ENCODE measurements at regions not wholly inside any gene's neighbourhood (a gene's known extent, or its start where the extent isn't known, plus 50 kb on each side); places are given as distances from the start of the nearest gene placed in this dataset.

DNA sequence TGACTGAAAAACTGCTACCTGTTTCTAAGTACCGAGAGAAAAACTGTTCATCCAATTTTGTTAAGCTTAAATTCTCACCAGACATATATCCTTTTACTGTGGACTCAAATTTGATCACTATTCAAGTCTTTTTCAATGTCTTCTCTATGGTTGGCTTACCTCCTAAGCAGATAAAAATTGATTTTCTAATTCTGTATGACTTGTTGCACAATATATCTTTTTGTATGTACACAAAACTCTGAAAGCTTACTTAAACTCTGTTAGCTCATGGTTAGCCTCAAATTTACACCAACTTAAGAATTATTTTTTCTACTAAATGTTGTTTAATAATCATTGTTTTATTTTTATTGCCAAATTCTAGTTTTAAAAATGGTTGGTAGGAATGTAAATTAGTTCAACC, 715.4 kb downstream of the LTN1 start:
- no peaks in the 10 kb centered on the region for H3K9me3 ChIP-seq (ENCODE audit: control insufficient read depth, low read length)
- no peak overlapping the region for H3K4me3 ChIP-seq (ENCODE audit: low read length in 2 of 2)
- WGBS, 2 donors: 96 to 100% methylated on average over 1 of the region's 1 CpG
- DNase-seq (no peak), ATAC-seq (ENCODE audit: low FRiP score) (no peak)
- H3K36me3 ChIP-seq (ENCODE audit: control insufficient read depth in 1 of 2, insufficient read depth in 2 of 2, low read length in 1 of 2): no peaks in the 10 kb centered on the region
- no peak overlapping the region for H3K27ac ChIP-seq (ENCODE audit: low read depth in 1 of 2, low read length in 2 of 2)
- H3K27me3 ChIP-seq (ENCODE audit: control insufficient read depth in 1 of 2, insufficient read depth in 2 of 2, low read length in 1 of 2): no peaks in the 10 kb centered on the region
- H3K4me1 ChIP-seq (ENCODE audit: control insufficient read depth in 1 of 2, insufficient read depth in 2 of 2, low read length in 2 of 2): no peaks in the 10 kb centered on the region
- intact Hi-C loops (cut with DNase I): no loop called here

DNA sequence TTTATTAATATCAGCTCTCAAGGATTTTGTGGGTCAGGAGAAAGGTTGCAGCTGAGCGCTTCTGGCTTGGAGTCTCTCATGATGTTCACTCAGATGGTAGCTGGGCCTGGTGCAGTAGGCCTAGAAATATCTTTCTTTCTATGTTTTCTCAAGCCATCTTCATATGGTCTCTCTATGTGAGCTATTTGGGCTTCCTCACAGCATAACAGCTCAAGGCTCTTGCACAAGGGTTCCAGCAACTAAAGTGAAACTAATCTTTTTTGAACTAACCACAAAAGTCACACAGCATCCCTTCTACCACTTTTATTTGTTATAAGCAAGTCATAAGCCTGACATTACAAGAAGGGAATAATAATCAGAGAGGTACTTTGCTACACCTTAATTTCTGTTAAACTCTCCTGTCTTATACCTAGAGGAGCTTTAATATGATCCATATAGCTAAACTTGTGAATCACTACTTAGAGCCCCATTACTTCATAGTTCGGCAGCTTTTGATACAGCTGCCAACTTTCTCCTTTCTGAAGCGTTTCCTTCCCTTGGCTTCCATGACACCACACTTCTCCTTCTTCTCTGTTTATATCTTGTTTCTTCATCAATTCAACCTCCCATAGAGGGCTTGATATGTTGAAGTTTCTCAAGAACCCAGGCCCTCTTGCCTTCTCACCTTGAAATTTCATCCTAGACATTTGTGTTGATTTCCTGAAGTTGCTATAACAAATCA, 720.2 kb downstream of the LTN1 start:
- DNase-seq (no peak), ATAC-seq (ENCODE audit: low FRiP score) (no peak)
- intact Hi-C loops (cut with DNase I): no loop called here
- Histone ChIP-seq H3K36me3 (ENCODE audit: control insufficient read depth in 1 of 2, insufficient read depth in 2 of 2, low read length in 1 of 2) (no peaks in the 10 kb centered on the region), H3K27ac (ENCODE audit: low read depth in 1 of 2, low read length in 2 of 2) (no peak overlapping the region), H3K4me1 (ENCODE audit: control insufficient read depth in 1 of 2, insufficient read depth in 2 of 2, low read length in 2 of 2) (no peaks in the 10 kb centered on the region), H3K27me3 (ENCODE audit: control insufficient read depth in 1 of 2, insufficient read depth in 2 of 2, low read length in 1 of 2) (no peaks in the 10 kb centered on the region), H3K9me3 (ENCODE audit: control insufficient read depth, low read length) (no peaks in the 10 kb centered on the region), H3K4me3 (ENCODE audit: low read length in 2 of 2) (no peak overlapping the region)
- WGBS, 2 donors: 60 to 68% methylated on average over 3 of the region's 3 CpGs

DNA sequence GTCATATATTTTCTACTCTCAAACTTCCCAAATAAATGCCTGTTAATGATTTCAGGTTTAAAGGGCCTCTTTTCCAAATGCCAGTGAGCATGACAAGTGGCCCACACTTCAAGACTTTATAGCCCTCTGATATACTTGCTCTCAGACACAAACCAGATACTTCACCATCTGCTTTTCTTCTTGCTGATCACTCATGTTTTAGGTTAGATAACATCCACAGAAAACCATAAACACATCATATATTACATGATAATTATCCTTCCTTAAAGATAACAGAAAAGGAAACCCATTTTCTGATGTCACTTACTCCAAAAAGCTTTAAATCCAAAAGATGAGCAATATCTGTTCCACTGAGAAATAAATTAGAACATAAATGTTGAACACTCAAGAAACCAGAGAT, 723.5 kb downstream of the LTN1 start:
- intact Hi-C loops (cut with DNase I): no loop called here
- Histone ChIP-seq H3K27me3 (ENCODE audit: control insufficient read depth in 1 of 2, insufficient read depth in 2 of 2, low read length in 1 of 2) (no peaks in the 10 kb centered on the region), H3K36me3 (ENCODE audit: control insufficient read depth in 1 of 2, insufficient read depth in 2 of 2, low read length in 1 of 2) (no peaks in the 10 kb centered on the region), H3K4me3 (ENCODE audit: low read length in 2 of 2) (no peak overlapping the region), H3K4me1 (ENCODE audit: control insufficient read depth in 1 of 2, insufficient read depth in 2 of 2, low read length in 2 of 2) (no peaks in the 10 kb centered on the region), H3K27ac (ENCODE audit: low read depth in 1 of 2, low read length in 2 of 2) (no peak overlapping the region), H3K9me3 (ENCODE audit: control insufficient read depth, low read length) (no peaks in the 10 kb centered on the region)
- DNase-seq (no peak), ATAC-seq (ENCODE audit: low FRiP score) (no peak)

GRCh38 chr21:28268685-28269084, 724.0 kb downstream of the LTN1 start:
- H3K4me3 ChIP-seq (ENCODE audit: low read length in 2 of 2): no peak overlapping the region
- H3K9me3 ChIP-seq (ENCODE audit: control insufficient read depth, low read length): no peaks in the 10 kb centered on the region
- DNase-seq (no peak), ATAC-seq (ENCODE audit: low FRiP score) (no peak)
- H3K27ac ChIP-seq (ENCODE audit: low read depth in 1 of 2, low read length in 2 of 2): no peak overlapping the region
- H3K27me3 ChIP-seq (ENCODE audit: control insufficient read depth in 1 of 2, insufficient read depth in 2 of 2, low read length in 1 of 2): no peaks in the 10 kb centered on the region
- H3K4me1 ChIP-seq (ENCODE audit: control insufficient read depth in 1 of 2, insufficient read depth in 2 of 2, low read length in 2 of 2): no peaks in the 10 kb centered on the region
- intact Hi-C loops (cut with DNase I): no loop called here
- no peaks in the 10 kb centered on the region for H3K36me3 ChIP-seq (ENCODE audit: control insufficient read depth in 1 of 2, insufficient read depth in 2 of 2, low read length in 1 of 2)
- WGBS, 2 donors: 8 to 10% methylated on average over 4 of the region's 4 CpGs

- Histone ChIP-seq H3K4me3 (ENCODE audit: low read length in 2 of 2) (no peak overlapping the region), H3K36me3 (ENCODE audit: control insufficient read depth in 1 of 2, insufficient read depth in 2 of 2, low read length in 1 of 2) (no peaks in the 10 kb centered on the region), H3K4me1 (ENCODE audit: control insufficient read depth in 1 of 2, insufficient read depth in 2 of 2, low read length in 2 of 2) (no peaks in the 10 kb centered on the region), H3K27me3 (ENCODE audit: control insufficient read depth in 1 of 2, insufficient read depth in 2 of 2, low read length in 1 of 2) (no peaks in the 10 kb centered on the region), H3K9me3 (ENCODE audit: control insufficient read depth, low read length) (no peaks in the 10 kb centered on the region), H3K27ac (ENCODE audit: low read depth in 1 of 2, low read length in 2 of 2) (no peak overlapping the region)
- WGBS, 2 donors: 95 to 96% methylated on average over 6 of the region's 6 CpGs
- intact Hi-C loops (cut with DNase I): no loop called here
- ATAC-seq (ENCODE audit: low FRiP score) (no peak), DNase-seq (no peak)
These were observed 725.2 kb downstream of the LTN1 start for GRCh38 chr21:28267449-28267848.

DNA sequence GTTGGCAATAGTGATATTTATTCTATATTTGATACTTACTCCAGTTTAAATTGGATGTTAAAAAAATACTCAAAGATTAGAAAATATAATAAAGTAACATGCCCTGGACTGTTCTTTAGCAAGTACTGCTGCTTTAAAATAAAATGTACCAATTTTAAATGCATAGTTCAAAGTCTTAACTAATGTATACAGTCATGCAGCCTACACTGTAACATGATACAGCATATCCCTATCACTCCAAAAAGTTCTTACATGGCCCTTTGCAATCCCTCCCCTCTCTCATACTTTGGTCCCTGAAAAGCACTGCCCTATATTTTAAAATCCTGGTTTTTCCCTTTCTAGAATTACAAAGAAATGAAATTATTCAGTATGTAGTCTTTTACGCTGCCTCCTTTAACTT, 726.6 kb downstream of the LTN1 start:
- Histone ChIP-seq H3K27me3 (ENCODE audit: control insufficient read depth in 1 of 2, insufficient read depth in 2 of 2, low read length in 1 of 2) (no peaks in the 10 kb centered on the region), H3K4me3 (ENCODE audit: low read length in 2 of 2) (no peak overlapping the region), H3K27ac (ENCODE audit: low read depth in 1 of 2, low read length in 2 of 2) (no peak overlapping the region), H3K4me1 (ENCODE audit: control insufficient read depth in 1 of 2, insufficient read depth in 2 of 2, low read length in 2 of 2) (no peaks in the 10 kb centered on the region), H3K36me3 (ENCODE audit: control insufficient read depth in 1 of 2, insufficient read depth in 2 of 2, low read length in 1 of 2) (no peaks in the 10 kb centered on the region), H3K9me3 (ENCODE audit: control insufficient read depth, low read length) (no peaks in the 10 kb centered on the region)
- WGBS, 2 donors: 91 to 98% methylated on average over 1 of the region's 1 CpG
- no peak for DNase-seq
- intact Hi-C loops (cut with DNase I): no loop called here
- no peak for ATAC-seq (ENCODE audit: low FRiP score)

DNA sequence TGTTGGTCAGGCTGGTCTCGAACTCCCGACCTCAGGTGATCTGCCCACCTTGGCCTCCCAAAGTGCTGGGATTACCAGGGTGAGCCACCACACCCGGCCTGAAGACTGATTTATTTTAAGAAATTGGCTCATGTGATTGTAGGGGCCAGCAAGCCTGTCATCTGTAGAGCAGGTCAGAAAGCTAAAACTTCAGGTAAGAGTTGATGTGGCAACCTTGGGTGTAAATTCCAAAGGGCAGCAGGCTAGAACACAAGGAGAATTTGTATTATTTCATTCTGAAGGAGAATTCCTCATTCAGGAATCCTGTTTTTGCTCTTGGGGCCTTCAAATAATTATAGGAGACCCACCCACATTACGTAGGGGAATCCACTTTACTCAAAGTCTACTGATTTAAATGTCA, 728.7 kb downstream of the LTN1 start:
- intact Hi-C loops (cut with DNase I): no loop called here
- H3K9me3 ChIP-seq (ENCODE audit: control insufficient read depth, low read length): no peaks in the 10 kb centered on the region
- no peak overlapping the region for H3K27ac ChIP-seq (ENCODE audit: low read depth in 1 of 2, low read length in 2 of 2)
- H3K27me3 ChIP-seq (ENCODE audit: control insufficient read depth in 1 of 2, insufficient read depth in 2 of 2, low read length in 1 of 2): no peaks in the 10 kb centered on the region
- DNase-seq: no peak
- H3K4me1 ChIP-seq (ENCODE audit: control insufficient read depth in 1 of 2, insufficient read depth in 2 of 2, low read length in 2 of 2): no peaks in the 10 kb centered on the region
- H3K4me3 ChIP-seq (ENCODE audit: low read length in 2 of 2): no peak overlapping the region
- WGBS, 2 donors: 96 to 99% methylated on average over 4 of the region's 4 CpGs
- H3K36me3 ChIP-seq (ENCODE audit: control insufficient read depth in 1 of 2, insufficient read depth in 2 of 2, low read length in 1 of 2): no peaks in the 10 kb centered on the region
- ATAC-seq (ENCODE audit: low FRiP score): no peak

- no peak for DNase-seq
- 27 to 33% methylated on average over 1 of the region's 1 CpG for WGBS, 2 donors
- Histone ChIP-seq H3K36me3 (ENCODE audit: control insufficient read depth in 1 of 2, insufficient read depth in 2 of 2, low read length in 1 of 2) (no peaks in the 10 kb centered on the region), H3K27me3 (ENCODE audit: control insufficient read depth in 1 of 2, insufficient read depth in 2 of 2, low read length in 1 of 2) (no peaks in the 10 kb centered on the region), H3K4me1 (ENCODE audit: control insufficient read depth in 1 of 2, insufficient read depth in 2 of 2, low read length in 2 of 2) (peaks cover 0 to 2% of the 10 kb centered on the region in 2 donors), H3K27ac (ENCODE audit: low read depth in 1 of 2, low read length in 2 of 2) (no peak overlapping the region), H3K4me3 (ENCODE audit: low read length in 2 of 2) (no peak overlapping the region), H3K9me3 (ENCODE audit: control insufficient read depth, low read length) (no peaks in the 10 kb centered on the region)
- intact Hi-C loops (cut with DNase I): no loop called here
- no peak for ATAC-seq (ENCODE audit: low FRiP score)
These were observed 731.4 kb downstream of the LTN1 start for GRCh38 chr21:28261298-28261697.

- Histone ChIP-seq H3K4me3 (ENCODE audit: low read length in 2 of 2) (no peak overlapping the region), H3K36me3 (ENCODE audit: control insufficient read depth in 1 of 2, insufficient read depth in 2 of 2, low read length in 1 of 2) (no peaks in the 10 kb centered on the region), H3K27ac (ENCODE audit: low read depth in 1 of 2, low read length in 2 of 2) (no peak overlapping the region), H3K27me3 (ENCODE audit: control insufficient read depth in 1 of 2, insufficient read depth in 2 of 2, low read length in 1 of 2) (no peaks in the 10 kb centered on the region), H3K4me1 (ENCODE audit: control insufficient read depth in 1 of 2, insufficient read depth in 2 of 2, low read length in 2 of 2) (peaks cover 0 to 2% of the 10 kb centered on the region in 2 donors), H3K9me3 (ENCODE audit: control insufficient read depth, low read length) (no peaks in the 10 kb centered on the region)
- intact Hi-C loops (cut with DNase I): no loop called here
- no peak for DNase-seq
- ATAC-seq (ENCODE audit: low FRiP score): no peak
- WGBS, 2 donors: 53 to 59% methylated on average over 3 of the region's 3 CpGs
These were observed 735.4 kb downstream of the LTN1 start for GRCh38 chr21:28257276-28257675.
